Activated T-cell treated with anti-CD3 and anti-CD28 coated beads for 48 hours (primary cell): ENCODE measurements at regions not wholly inside any gene's neighbourhood (a gene's known extent, or its start where the extent isn't known, plus 50 kb on each side); places are given as distances from the start of the nearest gene placed in this dataset.

Experiments used
- DNase-seq: peaks from one replicate; pipeline ENCODE4 v3.0.0-alpha.2; 2020; ENCODE audit warnings: low read depth

GRCh38 chr6:12422848-12423247 is 132.7 kb downstream of the EDN1 start:
- no peak for DNase-seq

- DNase-seq: no peak
These were observed 133.7 kb downstream of the EDN1 start for GRCh38 chr6:12423832-12424231.

GRCh38 chr6:12426121-12426520 is 136.0 kb downstream of the EDN1 start:
- no peak for DNase-seq

- DNase-seq: no peak
These were observed 140.9 kb downstream of the EDN1 start for GRCh38 chr6:12431023-12431422.

GRCh38 chr6:12436224-12436623 is 146.1 kb downstream of the EDN1 start:
- DNase-seq: no peak

GRCh38 chr6:12436683-12437082 is 146.5 kb downstream of the EDN1 start:
- DNase-seq: no peak

GRCh38 chr6:12439296-12439695 is 149.1 kb downstream of the EDN1 start:
- no peak for DNase-seq

GRCh38 chr6:12440981-12441380 is 150.8 kb downstream of the EDN1 start:
- no peak for DNase-seq

- DNase-seq: no peak
These were observed 152.3 kb downstream of the EDN1 start for GRCh38 chr6:12442455-12442854.

- DNase-seq: no peak
These were observed 156.2 kb downstream of the EDN1 start for GRCh38 chr6:12446394-12446793.

- DNase-seq: no peak
These were observed 159.3 kb downstream of the EDN1 start for GRCh38 chr6:12449447-12449846.

GRCh38 chr6:12450467-12450866 is 160.3 kb downstream of the EDN1 start:
- DNase-seq: no peak

- no peak for DNase-seq
These were observed 166.2 kb downstream of the EDN1 start for GRCh38 chr6:12456343-12456742.

- no peak for DNase-seq
These were observed 166.9 kb downstream of the EDN1 start for GRCh38 chr6:12457094-12457493.

GRCh38 chr6:12458558-12458957 is 168.4 kb downstream of the EDN1 start:
- DNase-seq: no peak

GRCh38 chr6:12459945-12460661 is 169.9 kb downstream of the EDN1 start:
- no peak for DNase-seq

GRCh38 chr6:12467706-12468670 is 177.8 kb downstream of the EDN1 start:
- no peak for DNase-seq

- no peak for DNase-seq
These were observed 182.5 kb downstream of the EDN1 start for GRCh38 chr6:12472601-12473038.

- no peak for DNase-seq
These were observed 183.3 kb downstream of the EDN1 start for GRCh38 chr6:12473494-12473893.

- DNase-seq: no peak
These were observed 184.3 kb downstream of the EDN1 start for GRCh38 chr6:12474167-12475140.

- DNase-seq: no peak
These were observed 186.3 kb downstream of the EDN1 start for GRCh38 chr6:12476484-12476883.

- DNase-seq: no peak
These were observed 187.5 kb downstream of the EDN1 start for GRCh38 chr6:12477616-12478015.
